Thoracic aorta (tissue), 2 donors: ENCODE measurements at regions not wholly inside any gene's neighbourhood (a gene's known extent, or its start where the extent isn't known, plus 50 kb on each side); places are given as distances from the start of the nearest gene placed in this dataset.

Experiments used
- ATAC-seq: fragments of 150-250 bp; one replicate; pipeline ENCODE4 v1.8.0; 2017; ENCODE audit warnings: low read depth; ENCODE audit not compliant: insufficient number of reproducible peaks, low FRiP score
- DNase-seq: peaks from one replicate; pipeline ENCODE4 v3.0.0-alpha.2; 2020; ENCODE audit warnings: low spot score
- H3K27ac ChIP-seq, 2 donors: fragments of 200-600 bp; sonication (generic); 1 replicate in 1 of 2; 2 replicates in 1 of 2; pipeline ENCODE4 v1.5.1; 2016; ENCODE audit warnings: mild to moderate bottlenecking in 2 of 2, moderate library complexity in 2 of 2
- H3K27me3 ChIP-seq: fragments of 200-600 bp; sonication (generic); replicated peaks from 2 replicates; pipeline ENCODE4 v1.6.0; 2016; ENCODE audit warnings: mild to moderate bottlenecking; ENCODE audit not compliant: insufficient read depth
- H3K36me3 ChIP-seq: fragments of 200-600 bp; sonication (generic); one replicate; pipeline ENCODE4 v1.5.1; 2016
- H3K4me1 ChIP-seq, 2 donors: fragments of 200-600 bp; sonication (generic); 1 replicate in 1 of 2; 2 replicates in 1 of 2; pipeline versions ENCODE4 v1.5.1 to v1.6.0; 2016; ENCODE audit warnings: low read depth in 2 of 2, mild to moderate bottlenecking in 1 of 2; ENCODE audit not compliant: control insufficient read depth in 1 of 2
- H3K4me3 ChIP-seq: fragments of 200-600 bp; sonication (generic); 2 replicates; pipeline ENCODE4 v1.5.1; 2016; ENCODE audit warnings: mild to moderate bottlenecking
- H3K9me3 ChIP-seq: fragments of 200-600 bp; sonication (generic); 2 replicates; pipeline ENCODE4 v1.5.1; 2016
- TF ChIP-seq, protein P1 (sequence below): fragments of 200-600 bp; sonication (generic); IDR thresholded peaks from one replicate; pipeline ENCODE4 v1.5.1; 2019; ENCODE audit warnings: antibody characterized with exemption

DNA sequence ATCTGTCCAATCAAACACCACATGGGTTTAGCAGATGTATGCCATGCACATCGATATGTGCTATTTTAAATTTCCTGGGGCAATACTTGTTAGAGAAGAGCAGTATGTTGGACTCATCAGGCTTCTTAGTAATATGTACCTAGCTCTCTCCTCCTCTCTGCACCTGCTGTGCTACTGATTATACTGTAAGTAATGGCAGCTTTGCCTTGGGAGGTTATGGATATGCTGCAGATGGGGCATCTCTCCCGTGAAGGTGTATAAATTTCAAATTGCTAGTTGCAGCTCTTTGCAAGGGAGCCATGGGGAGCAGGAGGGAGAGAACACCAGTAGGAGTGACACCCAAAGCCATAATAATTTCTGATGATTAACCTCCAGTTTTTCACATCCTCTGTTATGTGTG, 101.5 kb downstream of the SPATA31D1 start:
- DNase-seq (no peak), ATAC-seq (no peak)
- Histone ChIP-seq H3K27ac (no peak overlapping the region), H3K36me3 (no peaks in the 10 kb centered on the region), H3K4me3 (no peak overlapping the region), H3K27me3 (no peaks in the 10 kb centered on the region), H3K9me3 (no peaks in the 10 kb centered on the region), H3K4me1 (no peaks in the 10 kb centered on the region)
- TF ChIP-seq, protein P1, sequence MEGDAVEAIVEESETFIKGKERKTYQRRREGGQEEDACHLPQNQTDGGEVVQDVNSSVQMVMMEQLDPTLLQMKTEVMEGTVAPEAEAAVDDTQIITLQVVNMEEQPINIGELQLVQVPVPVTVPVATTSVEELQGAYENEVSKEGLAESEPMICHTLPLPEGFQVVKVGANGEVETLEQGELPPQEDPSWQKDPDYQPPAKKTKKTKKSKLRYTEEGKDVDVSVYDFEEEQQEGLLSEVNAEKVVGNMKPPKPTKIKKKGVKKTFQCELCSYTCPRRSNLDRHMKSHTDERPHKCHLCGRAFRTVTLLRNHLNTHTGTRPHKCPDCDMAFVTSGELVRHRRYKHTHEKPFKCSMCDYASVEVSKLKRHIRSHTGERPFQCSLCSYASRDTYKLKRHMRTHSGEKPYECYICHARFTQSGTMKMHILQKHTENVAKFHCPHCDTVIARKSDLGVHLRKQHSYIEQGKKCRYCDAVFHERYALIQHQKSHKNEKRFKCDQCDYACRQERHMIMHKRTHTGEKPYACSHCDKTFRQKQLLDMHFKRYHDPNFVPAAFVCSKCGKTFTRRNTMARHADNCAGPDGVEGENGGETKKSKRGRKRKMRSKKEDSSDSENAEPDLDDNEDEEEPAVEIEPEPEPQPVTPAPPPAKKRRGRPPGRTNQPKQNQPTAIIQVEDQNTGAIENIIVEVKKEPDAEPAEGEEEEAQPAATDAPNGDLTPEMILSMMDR = no peak

DNA sequence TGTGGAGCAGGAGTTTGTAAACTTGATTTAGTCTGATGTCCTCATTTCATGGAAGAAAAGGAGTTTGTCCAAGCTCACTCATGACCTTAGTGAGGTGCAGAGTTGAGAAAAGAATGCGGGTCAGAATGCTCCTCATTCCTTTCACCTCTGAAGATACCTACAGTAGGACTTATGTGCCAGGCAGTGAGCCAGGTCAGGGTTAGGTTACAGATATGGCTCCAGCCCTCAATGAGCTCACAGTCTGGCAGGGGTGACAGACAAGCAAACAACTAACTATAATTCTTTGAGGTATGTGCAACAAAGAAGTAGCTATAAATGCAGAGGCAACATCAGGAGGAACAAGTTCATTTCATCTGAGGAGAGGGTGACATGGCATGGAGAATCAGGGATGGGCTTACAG, 102.5 kb downstream of the SPATA31D1 start:
- Histone ChIP-seq H3K27me3 (no peaks in the 10 kb centered on the region), H3K36me3 (no peaks in the 10 kb centered on the region), H3K4me3 (no peak overlapping the region), H3K4me1 (no peaks in the 10 kb centered on the region), H3K9me3 (no peaks in the 10 kb centered on the region), H3K27ac (no peak overlapping the region)
- TF ChIP-seq, protein P1 = no peak
- ATAC-seq = no peak
- DNase-seq = no peak

DNA sequence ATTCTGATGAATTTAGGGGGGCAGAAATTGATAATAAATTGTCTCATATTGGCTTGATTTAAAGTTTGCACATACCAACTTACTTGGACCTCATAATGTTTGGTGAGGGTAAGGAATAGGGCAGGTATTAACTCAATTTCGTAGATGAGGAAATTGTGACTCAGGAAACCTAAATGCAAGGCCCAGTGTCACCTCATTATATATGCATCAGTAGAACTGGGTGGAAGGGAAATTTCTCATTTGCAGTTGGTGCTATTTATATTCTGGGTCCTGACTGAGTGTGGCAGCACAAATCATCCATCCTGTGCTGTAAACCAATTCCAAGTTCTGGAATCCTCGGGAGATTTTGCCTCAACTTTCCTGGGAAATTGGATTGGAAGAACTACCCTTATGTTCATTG, 103.0 kb downstream of the SPATA31D1 start:
- ATAC-seq (no peak), DNase-seq (no peak)
- Histone ChIP-seq H3K27ac (no peak overlapping the region), H3K4me1 (no peaks in the 10 kb centered on the region), H3K4me3 (no peak overlapping the region), H3K36me3 (no peaks in the 10 kb centered on the region), H3K27me3 (no peaks in the 10 kb centered on the region), H3K9me3 (no peaks in the 10 kb centered on the region)
- TF ChIP-seq, protein P1 = no peak

DNA sequence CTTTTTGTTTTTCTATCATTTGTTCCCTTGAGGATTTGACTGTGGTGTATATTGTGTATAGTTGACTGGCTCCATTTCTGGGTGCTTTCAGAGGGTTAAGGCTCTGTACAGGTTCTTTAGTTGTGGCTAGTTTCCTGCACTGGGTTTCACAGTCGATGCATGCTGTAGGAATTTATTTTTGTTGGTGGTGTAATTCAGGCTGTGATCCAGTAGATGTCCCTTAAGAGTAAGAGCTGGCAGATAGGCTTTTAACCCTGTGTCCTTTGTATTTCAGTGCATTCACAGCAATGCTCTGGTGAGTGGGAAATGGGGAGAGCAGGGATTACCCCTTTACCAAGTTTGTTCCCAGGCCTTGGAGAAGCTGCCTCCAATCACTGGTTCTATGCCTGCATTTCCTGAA, 112.9 kb downstream of the SPATA31D1 start:
- TF ChIP-seq, protein P1 = no peak
- H3K36me3 ChIP-seq = no peaks in the 10 kb centered on the region
- no peaks in the 10 kb centered on the region for H3K9me3 ChIP-seq
- H3K4me3 ChIP-seq = no peak overlapping the region
- no peaks in the 10 kb centered on the region for H3K4me1 ChIP-seq
- H3K27me3 ChIP-seq = no peaks in the 10 kb centered on the region
- no peak for ATAC-seq
- no peak for DNase-seq
- H3K27ac ChIP-seq = no peak overlapping the region

DNA sequence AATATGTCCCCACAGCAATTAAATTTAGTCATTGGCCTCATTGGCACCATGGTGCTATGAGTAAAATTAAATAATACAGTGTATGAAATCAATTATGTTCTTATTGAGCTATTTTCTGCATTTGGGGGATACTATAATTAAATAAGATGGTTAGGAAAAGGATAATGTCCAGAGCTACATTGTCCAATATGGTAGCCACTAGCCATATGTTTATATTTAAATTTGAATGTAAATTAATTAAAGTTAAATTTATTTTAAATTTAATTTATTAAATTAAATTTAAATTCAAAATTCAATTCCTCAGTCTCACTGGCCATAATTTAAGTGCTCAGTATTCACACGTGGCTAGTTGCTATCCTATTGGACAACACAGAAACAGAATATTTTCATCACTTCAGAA, 115.7 kb downstream of the SPATA31D1 start:
- no peak for ATAC-seq
- H3K4me3 ChIP-seq = no peak overlapping the region
- no peaks in the 10 kb centered on the region for H3K36me3 ChIP-seq
- TF ChIP-seq, protein P1 = no peak
- no peaks in the 10 kb centered on the region for H3K9me3 ChIP-seq
- no peak for DNase-seq
- no peaks in the 10 kb centered on the region for H3K27me3 ChIP-seq
- H3K27ac ChIP-seq = no peak overlapping the region
- H3K4me1 ChIP-seq = no peaks in the 10 kb centered on the region
